Glomerular visceral epithelial cell (primary cell): ENCODE measurements at regions not wholly inside any gene's neighbourhood (a gene's known extent, or its start where the extent isn't known, plus 50 kb on each side); places are given as distances from the start of the nearest gene placed in this dataset.
"Not testable (repeated sequence)": the region's sequence is repeated elsewhere in the genome, so short reads cannot be mapped to it uniquely, and the experiment has no call there.

Experiments
- DNase-seq: peaks from one replicate; pipeline ENCODE4 v3.0.0-alpha.2; 2016; ENCODE audit errors: extremely low spot score

GRCh38 chr12:31820832-31821231 lies 92.0 kb upstream of the AMN1 start:
- no peak for DNase-seq

- DNase-seq: no peak
Observed at GRCh38 chr12:31819427-31819826, 90.6 kb upstream of the AMN1 start.

- no peak for DNase-seq
Observed at GRCh38 chr12:31818623-31819268, 89.9 kb upstream of the AMN1 start.

- DNase-seq: no peak
Observed at GRCh38 chr12:31817120-31817519, 88.3 kb upstream of the AMN1 start.

GRCh38 chr12:31815096-31815495 lies 86.3 kb upstream of the AMN1 start:
- DNase-seq: no peak

GRCh38 chr12:31813305-31813704 lies 84.5 kb upstream of the AMN1 start:
- DNase-seq: no peak

- DNase-seq: no peak
Observed at GRCh38 chr12:31807773-31808097, 78.9 kb upstream of the AMN1 start.

- not testable (repeated sequence) for DNase-seq
Observed at GRCh38 chr12:31807081-31807772, 78.4 kb upstream of the AMN1 start.

- DNase-seq: not testable (repeated sequence)
Observed at GRCh38 chr12:31805681-31806080, 76.9 kb upstream of the AMN1 start.

- not testable (repeated sequence) for DNase-seq
Observed at GRCh38 chr12:31804707-31805106, 75.9 kb upstream of the AMN1 start.

GRCh38 chr12:31804185-31804504 lies 75.3 kb upstream of the AMN1 start:
- DNase-seq: no peak

- DNase-seq: no peak
Observed at GRCh38 chr12:31803306-31804184, 74.7 kb upstream of the AMN1 start.

- no peak for DNase-seq
Observed at GRCh38 chr12:31801872-31802271, 73.1 kb upstream of the AMN1 start.

- no peak for DNase-seq
Observed at GRCh38 chr12:31797230-31797872, 68.5 kb upstream of the AMN1 start.

GRCh38 chr12:31796270-31796951 lies 67.6 kb upstream of the AMN1 start:
- no peak for DNase-seq

- DNase-seq: no peak
Observed at GRCh38 chr12:31794745-31795144, 65.9 kb upstream of the AMN1 start.

- not testable (repeated sequence) for DNase-seq
Observed at GRCh38 chr12:31791265-31791664, 62.4 kb upstream of the AMN1 start.

GRCh38 chr12:31790759-31791158 lies 61.9 kb upstream of the AMN1 start:
- DNase-seq: no peak

- no peak for DNase-seq
Observed at GRCh38 chr12:31785318-31785717, 56.5 kb upstream of the AMN1 start.

- DNase-seq: no peak
Observed at GRCh38 chr12:31783996-31784645, 55.3 kb upstream of the AMN1 start.

- DNase-seq: no peak
Observed at GRCh38 chr12:31783556-31783955, 54.7 kb upstream of the AMN1 start.
